ENCODE measurements at regions not wholly inside any gene's neighbourhood (a gene's known extent, or its start where the extent isn't known, plus 50 kb on each side); places are given as distances from the start of the nearest gene placed in this dataset.

DNA sequence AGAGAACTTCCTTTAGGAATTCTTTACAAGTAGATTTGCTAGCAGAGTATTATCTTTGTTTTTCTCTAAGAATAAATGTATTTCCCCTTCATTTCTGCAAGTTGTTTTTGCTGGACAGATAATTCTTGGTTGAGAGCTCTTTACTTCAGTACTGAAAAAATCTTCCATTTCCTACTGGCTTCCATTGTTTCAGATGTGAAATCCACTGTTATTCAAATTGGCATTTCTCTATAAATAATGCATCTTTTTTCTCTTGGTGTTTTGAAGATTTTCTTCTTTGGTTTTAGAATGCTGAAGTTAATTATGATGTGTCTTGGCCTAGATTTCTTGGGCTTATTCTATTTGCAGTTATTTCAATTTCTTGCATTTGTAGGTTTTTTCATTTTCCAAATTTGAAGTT is 270.0 kb upstream of the GYPC start:
- H3K4me1 ChIP-seq (ENCODE audit: control insufficient read depth, insufficient read depth, low read length) = no peaks in the 10 kb centered on the region

DNA sequence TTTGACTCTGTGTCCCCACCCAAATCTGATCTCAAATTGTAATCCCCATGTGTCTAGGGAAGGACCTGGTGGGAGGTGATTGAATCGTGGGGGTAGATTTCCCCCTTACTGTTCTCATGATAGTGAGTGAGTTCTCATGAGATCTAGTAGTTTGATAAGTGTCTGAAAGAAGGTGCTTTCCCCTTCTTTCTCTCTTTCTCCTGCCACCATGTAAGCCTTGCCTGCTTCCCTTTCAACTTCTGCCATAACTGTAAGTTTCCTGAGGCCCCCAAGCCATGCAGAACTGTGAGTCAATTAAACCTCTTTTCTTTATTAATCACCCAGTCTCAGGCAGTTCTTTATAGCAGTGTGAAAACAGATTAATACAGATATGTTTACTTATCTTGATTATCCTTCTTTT is 266.5 kb upstream of the GYPC start:
- Histone ChIP-seq H3K27ac (ENCODE audit: insufficient read depth, low read depth, low read length, poor library complexity, severe bottlenecking) (no peak overlapping the region), H3K9me3 (ENCODE audit: control insufficient read depth, low read length) (no peaks in the 10 kb centered on the region), H3K27me3 (ENCODE audit: control insufficient read depth, insufficient read depth, low read length, poor library complexity, severe bottlenecking) (no peaks in the 10 kb centered on the region), H3K4me3 (ENCODE audit: insufficient read depth, low read depth, low read length) (no peak overlapping the region), H3K4me1 (ENCODE audit: control insufficient read depth, insufficient read depth, low read length) (no peaks in the 10 kb centered on the region), H3K36me3 (ENCODE audit: control insufficient read depth, insufficient read depth, low read length) (no peaks in the 10 kb centered on the region)
- 89 to 100% methylated on average over 1 of the region's 1 CpG for WGBS, 2 experiments

More for the DNA sequence above, 270.0 kb upstream of the GYPC start:
- no peaks in the 10 kb centered on the region for H3K36me3 ChIP-seq (ENCODE audit: control insufficient read depth, insufficient read depth, low read length)
- H3K27ac ChIP-seq (ENCODE audit: insufficient read depth, low read depth, low read length, poor library complexity, severe bottlenecking) = no peak overlapping the region
- no peaks in the 10 kb centered on the region for H3K27me3 ChIP-seq (ENCODE audit: control insufficient read depth, insufficient read depth, low read length, poor library complexity, severe bottlenecking)
- H3K4me3 ChIP-seq (ENCODE audit: insufficient read depth, low read depth, low read length) = no peak overlapping the region
- H3K9me3 ChIP-seq (ENCODE audit: control insufficient read depth, low read length) = no peaks in the 10 kb centered on the region

DNA sequence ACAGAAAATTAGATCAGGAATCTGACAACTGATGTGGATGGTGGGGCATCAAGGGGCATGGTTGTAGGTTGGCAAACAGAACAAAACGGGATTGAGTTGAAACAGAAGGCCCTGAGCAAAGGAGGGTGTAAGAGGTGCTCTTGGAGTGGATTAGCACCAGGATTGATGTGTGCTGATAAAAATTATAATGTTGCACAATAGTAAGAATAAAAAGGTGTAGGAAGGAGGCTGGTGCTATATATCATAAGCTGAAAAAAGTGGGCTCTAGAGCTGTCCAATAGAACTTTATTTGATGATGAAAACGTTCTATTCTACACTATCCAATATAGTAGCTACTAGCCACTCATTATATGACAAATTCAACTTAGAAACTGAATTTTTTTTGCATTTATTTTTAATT is 263.1 kb upstream of the GYPC start:
- H3K36me3 ChIP-seq (ENCODE audit: control insufficient read depth, insufficient read depth, low read length) = no peaks in the 10 kb centered on the region
- no peak overlapping the region for H3K4me3 ChIP-seq (ENCODE audit: insufficient read depth, low read depth, low read length)
- H3K27ac ChIP-seq (ENCODE audit: insufficient read depth, low read depth, low read length, poor library complexity, severe bottlenecking) = no peak overlapping the region
- WGBS, 2 experiments = 91 to 92% methylated on average over 1 of the region's 2 CpGs
- no peaks in the 10 kb centered on the region for H3K27me3 ChIP-seq (ENCODE audit: control insufficient read depth, insufficient read depth, low read length, poor library complexity, severe bottlenecking)
- H3K9me3 ChIP-seq (ENCODE audit: control insufficient read depth, low read length) = no peaks in the 10 kb centered on the region
- no peaks in the 10 kb centered on the region for H3K4me1 ChIP-seq (ENCODE audit: control insufficient read depth, insufficient read depth, low read length)

DNA sequence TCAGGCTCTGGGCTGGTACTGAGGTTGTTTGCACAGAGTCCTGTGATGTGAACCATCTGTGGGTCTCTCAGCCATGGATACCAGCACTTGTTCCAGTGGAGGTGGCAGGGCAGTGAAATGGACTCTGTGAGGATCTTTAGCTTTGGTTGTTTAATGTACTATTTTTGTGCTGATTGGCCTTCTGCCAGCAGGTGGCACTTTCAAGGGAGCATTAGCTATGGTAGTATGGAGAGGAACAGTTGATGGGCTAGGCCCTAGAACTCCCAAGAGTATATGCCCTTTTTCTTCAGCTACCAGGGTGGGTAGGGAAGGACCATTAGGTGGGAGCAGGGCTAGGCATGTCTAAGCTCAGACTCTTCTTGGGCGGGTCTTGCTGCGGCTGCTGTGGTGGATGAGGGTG is 257.0 kb upstream of the GYPC start:
- 96 to 98% methylated on average over 2 of the region's 2 CpGs for WGBS, 2 experiments
- no peak overlapping the region for H3K27ac ChIP-seq (ENCODE audit: insufficient read depth, low read depth, low read length, poor library complexity, severe bottlenecking)
- no peaks in the 10 kb centered on the region for H3K4me1 ChIP-seq (ENCODE audit: control insufficient read depth, insufficient read depth, low read length)
- H3K4me3 ChIP-seq (ENCODE audit: insufficient read depth, low read depth, low read length) = no peak overlapping the region
- no peaks in the 10 kb centered on the region for H3K36me3 ChIP-seq (ENCODE audit: control insufficient read depth, insufficient read depth, low read length)
- no peaks in the 10 kb centered on the region for H3K27me3 ChIP-seq (ENCODE audit: control insufficient read depth, insufficient read depth, low read length, poor library complexity, severe bottlenecking)
- H3K9me3 ChIP-seq (ENCODE audit: control insufficient read depth, low read length) = no peaks in the 10 kb centered on the region

DNA sequence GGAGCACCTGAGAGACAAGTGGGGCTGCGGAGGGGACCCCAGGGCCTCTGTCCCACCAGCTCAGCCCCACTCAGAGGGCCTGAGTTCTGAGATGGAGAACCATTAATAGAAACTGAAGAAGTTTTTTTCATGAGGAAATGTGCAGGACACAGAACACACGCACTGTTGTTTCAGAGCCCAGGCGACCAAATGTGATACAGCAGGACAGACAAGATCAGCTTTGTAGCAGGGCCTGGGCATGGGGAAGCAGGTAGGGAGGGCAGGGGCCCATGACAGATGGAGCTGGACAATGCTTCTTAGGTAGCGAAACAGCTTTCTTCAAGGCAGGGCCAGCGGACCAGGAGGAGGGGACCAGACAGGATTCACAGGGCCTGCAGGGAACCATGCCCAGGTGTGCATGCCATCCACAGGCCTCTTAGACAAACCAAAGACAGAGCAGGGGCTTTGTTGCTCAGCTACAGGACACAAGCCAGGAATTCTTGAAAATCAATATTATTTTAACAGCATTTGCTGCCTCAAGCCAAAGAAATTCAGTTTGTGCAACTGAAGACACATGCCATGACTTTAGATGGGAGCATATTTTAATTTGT is 252.8 kb upstream of the GYPC start:
- H3K4me3 ChIP-seq (ENCODE audit: insufficient read depth, low read depth, low read length) = no peak overlapping the region

DNA sequence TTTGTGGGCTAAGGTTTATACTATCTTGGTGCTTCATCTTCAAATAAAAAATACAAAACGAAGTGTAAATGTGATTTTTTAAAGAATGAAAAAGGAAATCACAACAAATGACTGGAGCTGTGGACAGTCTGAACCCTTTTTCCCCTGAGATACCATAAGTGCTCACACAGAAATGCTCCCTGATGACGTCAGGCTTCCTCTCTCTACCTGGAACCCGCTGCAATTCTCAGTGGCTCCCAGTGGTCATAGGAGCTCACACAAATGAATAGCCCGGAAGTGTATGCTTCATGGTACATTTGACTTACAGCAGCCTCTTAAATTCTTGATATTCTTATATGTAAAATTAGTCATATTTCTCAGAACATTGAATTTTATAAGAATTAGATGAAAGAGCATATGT is 249.7 kb upstream of the GYPC start:
- H3K27me3 ChIP-seq (ENCODE audit: control insufficient read depth, insufficient read depth, low read length, poor library complexity, severe bottlenecking) = no peaks in the 10 kb centered on the region

More for the DNA sequence above, 252.8 kb upstream of the GYPC start:
- Histone ChIP-seq H3K9me3 (ENCODE audit: control insufficient read depth, low read length) (no peaks in the 10 kb centered on the region), H3K27me3 (ENCODE audit: control insufficient read depth, insufficient read depth, low read length, poor library complexity, severe bottlenecking) (no peaks in the 10 kb centered on the region), H3K36me3 (ENCODE audit: control insufficient read depth, insufficient read depth, low read length) (no peaks in the 10 kb centered on the region), H3K4me1 (ENCODE audit: control insufficient read depth, insufficient read depth, low read length) (no peaks in the 10 kb centered on the region), H3K27ac (ENCODE audit: insufficient read depth, low read depth, low read length, poor library complexity, severe bottlenecking) (no peak overlapping the region)
- WGBS, 2 experiments = 93 to 95% methylated on average over 5 of the region's 5 CpGs

DNA sequence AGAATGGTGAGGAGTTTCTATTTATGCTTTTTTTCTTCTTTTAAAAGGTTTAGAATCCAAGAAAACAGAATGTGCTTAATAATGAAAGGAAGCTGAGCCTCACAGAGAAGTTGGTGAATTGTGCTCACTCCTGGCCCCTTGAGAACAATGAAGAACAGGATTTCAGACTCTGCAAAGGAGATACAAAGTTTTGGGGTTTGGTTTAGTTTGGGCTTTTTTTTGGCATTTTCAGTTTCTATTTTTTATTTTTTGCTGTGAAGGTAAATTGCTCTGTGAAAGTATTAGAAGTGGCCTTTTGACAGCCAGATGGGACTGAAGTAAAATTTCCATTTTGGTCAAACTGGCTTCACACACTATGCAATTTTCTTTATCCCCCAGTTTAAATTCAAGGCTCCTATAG is 247.3 kb upstream of the GYPC start:
- Histone ChIP-seq H3K4me1 (ENCODE audit: control insufficient read depth, insufficient read depth, low read length) (no peaks in the 10 kb centered on the region), H3K36me3 (ENCODE audit: control insufficient read depth, insufficient read depth, low read length) (no peaks in the 10 kb centered on the region), H3K27ac (ENCODE audit: insufficient read depth, low read depth, low read length, poor library complexity, severe bottlenecking) (no peak overlapping the region), H3K9me3 (ENCODE audit: control insufficient read depth, low read length) (no peaks in the 10 kb centered on the region), H3K4me3 (ENCODE audit: insufficient read depth, low read depth, low read length) (no peak overlapping the region), H3K27me3 (ENCODE audit: control insufficient read depth, insufficient read depth, low read length, poor library complexity, severe bottlenecking) (no peaks in the 10 kb centered on the region)

More for the DNA sequence above, 249.7 kb upstream of the GYPC start:
- H3K36me3 ChIP-seq (ENCODE audit: control insufficient read depth, insufficient read depth, low read length) = no peaks in the 10 kb centered on the region
- H3K4me3 ChIP-seq (ENCODE audit: insufficient read depth, low read depth, low read length) = no peak overlapping the region
- 94 to 97% methylated on average over 3 to 4 of the region's 4 CpGs for WGBS, 2 experiments
- H3K4me1 ChIP-seq (ENCODE audit: control insufficient read depth, insufficient read depth, low read length) = no peaks in the 10 kb centered on the region
- no peaks in the 10 kb centered on the region for H3K9me3 ChIP-seq (ENCODE audit: control insufficient read depth, low read length)
- H3K27ac ChIP-seq (ENCODE audit: insufficient read depth, low read depth, low read length, poor library complexity, severe bottlenecking) = no peak overlapping the region

DNA sequence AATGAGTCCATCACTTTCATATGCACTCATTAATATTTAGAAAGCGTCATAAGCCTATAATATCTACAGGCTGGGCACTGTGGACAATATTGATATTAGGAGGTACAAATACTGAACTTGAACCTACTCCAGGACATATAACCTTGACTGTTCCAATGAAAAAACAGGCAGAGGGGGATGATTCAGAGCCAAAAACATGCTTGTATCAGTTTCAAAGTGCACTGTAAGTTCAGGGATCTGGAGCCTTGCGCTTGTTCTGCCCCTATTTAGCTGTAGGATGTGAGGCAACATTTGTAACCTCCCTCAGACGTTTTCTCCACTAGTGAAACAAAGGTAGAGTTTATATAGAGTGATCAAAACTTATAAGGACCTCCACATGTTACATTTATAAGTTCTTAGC is 246.1 kb upstream of the GYPC start:
- Histone ChIP-seq H3K27me3 (ENCODE audit: control insufficient read depth, insufficient read depth, low read length, poor library complexity, severe bottlenecking) (no peaks in the 10 kb centered on the region), H3K27ac (ENCODE audit: insufficient read depth, low read depth, low read length, poor library complexity, severe bottlenecking) (no peak overlapping the region), H3K9me3 (ENCODE audit: control insufficient read depth, low read length) (no peaks in the 10 kb centered on the region), H3K4me3 (ENCODE audit: insufficient read depth, low read depth, low read length) (no peak overlapping the region), H3K36me3 (ENCODE audit: control insufficient read depth, insufficient read depth, low read length) (no peaks in the 10 kb centered on the region), H3K4me1 (ENCODE audit: control insufficient read depth, insufficient read depth, low read length) (no peaks in the 10 kb centered on the region)
- 92 to 100% methylated on average over 1 to 2 of the region's 3 CpGs for WGBS, 2 experiments

DNA sequence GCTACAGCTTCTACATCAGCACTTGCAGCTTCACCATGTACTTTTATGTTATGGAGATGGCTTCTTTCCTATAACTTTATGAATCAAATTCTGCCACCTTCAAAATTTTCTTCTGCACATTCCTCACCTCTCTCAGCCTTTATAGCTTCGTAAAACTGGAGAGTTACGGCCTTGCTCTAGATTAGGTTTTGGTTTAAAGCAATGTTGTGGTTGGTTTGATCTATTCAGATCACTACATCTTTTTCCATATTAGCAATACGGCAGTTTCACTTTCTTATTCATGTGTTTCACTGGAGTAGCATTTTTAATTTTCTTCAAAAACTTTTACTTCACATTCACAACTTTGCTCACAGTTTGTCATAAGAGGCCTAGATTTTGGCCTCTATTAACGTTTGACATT is 242.9 kb upstream of the GYPC start:
- 89 to 91% methylated on average over 3 of the region's 4 CpGs for WGBS, 2 experiments
- Histone ChIP-seq H3K9me3 (ENCODE audit: control insufficient read depth, low read length) (peaks cover 2% of the 10 kb centered on the region), H3K27ac (ENCODE audit: insufficient read depth, low read depth, low read length, poor library complexity, severe bottlenecking) (no peak overlapping the region), H3K4me1 (ENCODE audit: control insufficient read depth, insufficient read depth, low read length) (no peaks in the 10 kb centered on the region), H3K27me3 (ENCODE audit: control insufficient read depth, insufficient read depth, low read length, poor library complexity, severe bottlenecking) (no peaks in the 10 kb centered on the region), H3K4me3 (ENCODE audit: insufficient read depth, low read depth, low read length) (no peak overlapping the region), H3K36me3 (ENCODE audit: control insufficient read depth, insufficient read depth, low read length) (no peaks in the 10 kb centered on the region)

DNA sequence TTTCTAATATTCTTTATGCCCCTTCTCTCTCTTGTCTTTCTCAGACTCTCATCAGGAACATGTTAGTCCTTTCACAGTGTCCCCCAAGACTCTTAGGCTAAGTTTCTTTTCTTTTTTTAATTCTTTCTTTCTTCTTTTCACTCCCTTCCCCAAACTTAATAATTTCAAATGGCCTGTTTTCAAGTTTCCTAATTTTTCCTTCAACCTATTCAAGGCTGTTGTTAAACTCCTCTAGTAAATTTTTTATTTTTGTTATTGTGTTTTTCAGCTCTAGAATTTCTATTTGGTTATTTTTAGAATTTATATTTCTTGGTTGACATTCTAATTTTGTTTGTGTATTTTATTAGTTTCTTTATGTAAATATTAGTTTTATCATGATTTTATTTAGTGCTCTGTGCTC is 236.6 kb upstream of the GYPC start:
- Histone ChIP-seq H3K4me1 (ENCODE audit: control insufficient read depth, insufficient read depth, low read length) (no peaks in the 10 kb centered on the region), H3K27ac (ENCODE audit: insufficient read depth, low read depth, low read length, poor library complexity, severe bottlenecking) (no peak overlapping the region), H3K27me3 (ENCODE audit: control insufficient read depth, insufficient read depth, low read length, poor library complexity, severe bottlenecking) (no peaks in the 10 kb centered on the region), H3K36me3 (ENCODE audit: control insufficient read depth, insufficient read depth, low read length) (no peaks in the 10 kb centered on the region), H3K4me3 (ENCODE audit: insufficient read depth, low read depth, low read length) (no peak overlapping the region), H3K9me3 (ENCODE audit: control insufficient read depth, low read length) (peaks cover 4% of the 10 kb centered on the region)

DNA sequence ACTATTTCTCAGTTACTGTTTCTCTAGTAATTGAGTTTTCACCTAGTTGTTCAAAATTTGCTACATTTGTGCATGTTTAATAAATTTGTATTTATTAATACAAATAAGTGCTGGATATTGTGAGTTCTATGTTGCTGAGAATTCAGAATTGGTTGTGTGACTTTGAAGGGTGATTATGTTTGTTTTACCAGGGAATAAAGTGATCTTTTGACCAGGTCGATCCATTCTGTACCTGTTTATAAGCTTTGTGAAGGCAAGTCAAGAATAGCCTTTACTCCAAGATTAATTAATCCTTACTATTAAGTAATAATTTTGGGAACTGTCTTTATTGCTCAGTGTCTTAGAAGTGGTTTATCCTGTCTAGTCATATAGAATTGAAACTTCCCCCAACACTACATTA is 230.0 kb upstream of the GYPC start:
- H3K27ac ChIP-seq (ENCODE audit: insufficient read depth, low read depth, low read length, poor library complexity, severe bottlenecking) = no peak overlapping the region
- no peaks in the 10 kb centered on the region for H3K4me1 ChIP-seq (ENCODE audit: control insufficient read depth, insufficient read depth, low read length)
- no peaks in the 10 kb centered on the region for H3K9me3 ChIP-seq (ENCODE audit: control insufficient read depth, low read length)
- H3K36me3 ChIP-seq (ENCODE audit: control insufficient read depth, insufficient read depth, low read length) = no peaks in the 10 kb centered on the region
- H3K4me3 ChIP-seq (ENCODE audit: insufficient read depth, low read depth, low read length) = no peak overlapping the region
- no peaks in the 10 kb centered on the region for H3K27me3 ChIP-seq (ENCODE audit: control insufficient read depth, insufficient read depth, low read length, poor library complexity, severe bottlenecking)
- 100% methylated on average over 1 of the region's 1 CpG; no CpG with 5 or more reads in 1 of the 2 experiments for WGBS, 2 experiments
